Stimulated activated CD4-positive, alpha-beta T cell treated with anti-CD3 and anti-CD28 coated beads, TNF-alpha, amount 100 ng/mL, for 48 hours (primary cell): ENCODE measurements at regions not wholly inside any gene's neighbourhood (a gene's known extent, or its start where the extent isn't known, plus 50 kb on each side); places are given as distances from the start of the nearest gene placed in this dataset.
"Not testable (repeated sequence)": the region's sequence is repeated elsewhere in the genome, so short reads cannot be mapped to it uniquely, and the experiment has no call there.

Experiments
- DNase-seq, 3 donors: peaks; one replicate each; pipeline ENCODE4 v3.0.0-alpha.2; 2020; ENCODE audit warnings: low read depth in 3 of 3

DNA sequence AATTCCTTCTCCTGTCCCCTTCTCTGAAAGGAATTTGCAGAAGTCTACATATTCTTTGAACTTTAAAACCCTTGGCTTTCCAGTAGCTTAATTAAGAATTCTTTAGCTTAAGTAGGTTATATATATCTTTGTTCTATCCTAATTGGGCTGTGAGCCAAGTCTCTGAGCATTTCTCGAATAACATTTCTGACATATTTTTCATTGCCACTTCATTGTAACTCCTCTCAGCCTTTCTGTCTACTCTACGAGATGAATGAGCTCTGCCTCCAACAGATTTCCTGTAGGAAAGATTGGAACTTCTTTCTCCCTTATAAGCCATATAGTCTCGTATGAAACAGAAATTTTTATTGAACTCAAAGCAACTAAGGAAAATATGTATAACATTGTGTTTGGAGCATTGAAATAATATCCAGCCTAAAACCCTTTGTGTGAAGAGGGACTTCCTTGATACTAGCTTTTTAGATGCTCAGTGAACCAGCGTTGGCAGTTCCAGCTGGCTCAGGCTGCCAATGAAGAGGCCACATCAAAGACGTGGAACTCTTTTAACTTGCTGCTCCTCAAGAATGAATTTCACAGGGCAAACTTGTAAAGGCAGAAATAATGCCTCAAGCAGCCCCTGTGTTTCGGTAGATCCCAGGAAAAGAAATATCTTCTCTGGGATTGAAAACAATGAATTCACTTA is 87.7 kb upstream of the NOX3 start:
- DNase-seq, result no peak

DNA sequence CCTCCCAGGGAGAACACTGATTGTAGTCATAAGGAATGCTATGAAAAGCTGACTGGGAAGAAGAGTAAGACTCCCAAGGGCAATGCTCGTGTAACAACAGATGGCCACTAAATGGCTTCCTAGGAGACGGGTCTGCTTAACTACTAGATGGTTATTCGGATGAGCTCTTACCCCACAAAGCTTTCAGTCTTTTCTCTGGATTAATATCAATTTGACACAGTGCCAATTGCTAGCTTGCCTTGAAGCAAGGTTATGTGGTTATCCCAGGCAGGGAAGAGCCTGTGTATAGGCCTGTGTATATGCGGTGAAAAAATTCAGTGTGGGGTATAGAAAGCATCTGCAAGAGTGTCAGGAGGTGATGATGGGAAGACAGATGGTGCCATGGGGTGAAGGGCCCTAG is 86.4 kb upstream of the NOX3 start:
- no peak for DNase-seq

DNA sequence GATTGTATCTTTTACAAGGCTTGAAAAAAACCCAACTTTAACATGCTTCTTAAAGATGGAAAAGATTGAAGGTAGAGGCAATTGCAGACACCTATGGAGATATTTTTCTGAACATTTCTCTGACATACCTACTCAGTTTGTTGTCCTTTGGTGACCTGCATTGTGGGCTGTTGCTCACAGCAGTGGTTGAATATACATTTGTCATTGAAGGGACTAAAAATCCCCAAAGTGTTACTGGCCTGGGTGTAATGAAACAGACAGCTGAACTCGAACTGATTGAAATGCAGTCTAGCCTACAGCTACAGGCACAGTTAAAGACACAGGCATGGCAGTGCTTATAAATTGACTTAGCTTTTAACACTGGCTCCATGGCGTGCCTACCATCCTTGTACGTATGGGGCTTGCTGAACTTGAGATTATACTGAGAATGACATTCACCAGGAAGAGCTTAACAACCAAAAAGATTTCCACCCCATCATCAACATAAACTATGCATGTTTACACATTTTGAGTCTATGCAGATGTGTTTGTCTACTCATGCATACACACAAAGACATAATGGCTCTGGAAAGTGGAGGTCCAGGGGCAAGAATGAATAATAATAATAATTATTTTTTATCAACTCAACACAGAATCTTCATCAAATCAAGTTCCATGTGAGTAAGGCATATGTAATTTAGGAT is 83.2 kb upstream of the NOX3 start:
- DNase-seq, result no peak

DNA sequence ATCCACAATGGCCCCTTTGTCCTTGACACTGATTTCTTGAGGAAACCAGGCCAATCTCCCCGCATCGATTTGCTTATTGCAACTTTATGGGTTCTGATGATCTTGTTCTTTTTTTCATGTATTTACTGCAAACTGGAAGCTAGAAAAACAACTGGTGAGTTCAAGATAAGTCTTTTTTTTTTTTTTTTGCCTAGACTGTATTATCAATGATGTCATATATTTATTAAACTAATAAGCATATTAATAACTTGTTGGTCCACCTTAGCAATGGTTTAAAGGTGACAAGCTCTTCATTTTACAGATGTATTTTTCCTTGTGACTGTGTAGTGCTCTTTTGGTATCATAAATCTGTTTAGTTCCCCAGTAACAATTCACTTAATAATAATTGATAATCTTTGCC is 79.0 kb upstream of the NOX3 start:
- no peak for DNase-seq

DNA sequence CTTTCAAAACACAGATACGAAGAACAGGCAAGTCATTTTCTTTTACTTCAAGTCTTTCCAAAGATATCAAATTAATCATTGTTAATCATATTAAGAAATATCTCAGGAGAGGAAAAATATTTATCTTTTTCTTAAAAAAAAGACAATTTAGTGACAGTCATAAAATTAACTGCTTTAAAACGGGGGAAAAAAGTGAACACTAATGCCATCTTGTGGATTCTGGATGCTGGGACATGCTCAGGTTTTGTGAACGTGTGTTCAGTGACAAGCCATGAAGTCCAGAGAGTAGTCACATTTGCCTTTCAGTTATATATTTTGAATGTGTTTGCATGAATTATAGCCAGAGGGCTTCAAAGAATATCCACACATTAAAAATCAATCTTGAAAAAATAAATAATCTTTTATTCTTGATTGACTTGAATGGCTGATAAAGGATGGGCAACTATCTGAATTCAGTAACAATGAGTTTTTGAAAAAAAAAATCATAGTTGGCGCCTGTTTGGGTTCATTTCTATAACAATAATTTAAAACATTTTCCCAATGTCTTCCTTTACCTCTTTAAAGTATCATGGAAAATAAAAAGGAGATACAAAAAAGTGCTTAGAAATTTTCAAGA is 74.7 kb upstream of the NOX3 start:
- no peak for DNase-seq

DNA sequence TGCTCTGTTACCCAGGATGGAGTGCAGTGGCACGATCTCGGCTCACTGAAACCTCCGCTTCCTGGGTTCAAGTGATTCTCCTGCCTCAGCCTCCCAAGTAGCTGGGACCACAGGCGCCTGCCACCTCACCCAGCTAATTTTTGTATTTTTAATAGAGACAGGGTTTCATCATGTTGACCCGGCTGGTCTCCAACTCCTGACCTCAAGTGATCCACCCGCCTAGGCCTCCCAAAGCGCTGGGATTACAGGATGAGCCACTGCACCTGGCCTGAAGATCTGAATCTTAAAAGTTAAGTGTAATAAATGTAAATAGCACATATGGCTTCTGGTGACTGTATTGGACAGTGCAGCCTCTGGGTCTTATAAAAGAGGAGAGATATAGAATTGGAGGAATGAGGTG is 74.2 kb upstream of the NOX3 start:
- DNase-seq, result not testable (repeated sequence)

DNA sequence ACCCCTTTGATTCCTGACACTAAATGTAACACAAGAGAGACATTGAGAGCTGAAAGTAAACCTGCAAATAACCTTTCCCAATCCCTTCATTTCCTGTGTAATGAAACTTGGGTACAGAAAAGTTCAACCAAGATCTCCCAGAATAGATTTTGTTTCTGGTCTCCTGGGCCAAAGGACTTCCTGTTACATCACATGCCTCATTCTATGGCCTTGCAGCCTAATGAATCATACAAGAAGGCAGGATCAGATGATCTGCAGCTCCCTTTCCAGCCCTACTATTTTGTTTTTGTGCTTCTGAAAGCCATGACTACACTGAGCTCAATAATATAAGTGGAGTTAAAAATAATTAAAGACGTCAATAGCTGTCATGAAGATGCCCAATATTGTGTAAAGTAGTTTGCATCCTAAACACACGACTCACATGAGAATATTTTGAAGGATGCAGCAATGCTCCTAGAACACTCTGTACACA is 73.4 kb upstream of the NOX3 start:
- no peak for DNase-seq

DNA sequence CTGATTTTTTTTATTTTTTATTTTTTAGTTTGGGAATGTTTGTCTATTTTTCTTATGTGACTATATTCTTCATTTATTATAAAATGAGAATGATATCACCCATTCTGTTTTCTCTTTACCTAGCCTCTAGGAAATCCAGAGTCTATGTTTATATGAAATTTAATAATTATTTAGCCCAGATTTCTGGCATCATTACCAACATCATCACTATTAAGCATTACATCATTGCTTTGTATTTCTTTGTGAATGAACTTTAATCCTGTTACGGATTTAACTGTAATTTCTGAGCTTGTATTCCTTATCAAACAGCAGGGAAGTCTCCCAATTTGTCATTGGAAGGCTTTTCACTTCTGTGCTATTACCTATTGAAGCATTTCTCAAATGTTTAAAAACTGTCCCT is 72.7 kb upstream of the NOX3 start:
- no peak for DNase-seq

DNA sequence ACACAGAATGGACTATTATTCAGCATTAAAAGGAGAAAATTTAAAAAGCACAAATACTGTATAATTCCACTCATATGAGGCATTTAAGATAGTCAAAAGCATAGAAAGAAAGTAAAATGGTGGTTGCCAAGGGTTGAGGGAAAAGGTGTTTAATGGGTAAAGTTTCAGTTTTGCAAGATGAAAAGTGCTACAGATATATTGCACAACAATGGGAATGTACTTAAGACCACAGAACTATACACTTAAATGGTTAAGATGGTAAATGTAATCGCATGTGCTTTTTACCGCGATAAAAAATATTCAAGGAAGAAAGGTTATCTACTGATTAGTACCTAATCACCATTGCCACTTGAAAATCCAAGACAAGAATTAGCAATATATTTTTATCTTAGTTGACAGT is 71.8 kb upstream of the NOX3 start:
- DNase-seq, result no peak

DNA sequence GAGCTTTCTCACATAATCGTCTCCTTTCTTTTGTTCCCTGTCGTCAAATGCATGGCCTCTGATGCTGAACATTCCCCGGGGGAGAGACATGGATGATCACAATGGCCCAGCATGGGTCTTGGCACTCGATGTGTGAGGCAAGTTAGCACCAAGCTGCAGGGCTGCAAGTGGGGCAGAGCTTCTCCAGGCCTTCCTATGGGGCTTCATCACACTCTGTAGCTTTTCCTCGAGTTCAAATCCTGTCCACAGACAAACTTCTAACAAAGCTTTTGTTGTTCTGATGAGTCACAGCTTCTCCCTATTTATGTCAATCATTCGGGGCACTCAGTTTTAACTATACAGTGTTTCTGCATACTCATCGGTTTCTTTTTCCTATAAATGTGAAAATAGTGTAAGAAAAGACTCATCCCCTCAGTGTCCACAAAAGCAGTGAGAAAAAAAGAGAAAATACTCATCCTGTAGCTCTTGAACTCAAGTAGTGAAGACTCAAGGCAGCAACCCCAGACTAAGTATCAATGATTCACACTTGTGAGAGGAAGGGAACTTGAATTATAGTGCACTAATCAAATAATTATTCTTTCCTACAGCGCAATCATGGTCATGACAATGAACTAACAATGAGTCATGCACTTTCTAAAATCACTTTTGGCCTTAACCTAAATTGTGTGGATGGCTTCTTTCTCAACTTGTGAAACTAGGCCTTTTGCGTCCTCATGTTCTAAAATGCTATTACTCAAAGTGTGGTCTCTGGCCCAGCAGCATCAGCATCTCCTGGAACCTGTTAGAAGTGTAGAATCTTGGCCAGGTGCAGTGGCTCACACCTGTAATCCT is 68.4 kb upstream of the NOX3 start:
- no peak for DNase-seq

DNA sequence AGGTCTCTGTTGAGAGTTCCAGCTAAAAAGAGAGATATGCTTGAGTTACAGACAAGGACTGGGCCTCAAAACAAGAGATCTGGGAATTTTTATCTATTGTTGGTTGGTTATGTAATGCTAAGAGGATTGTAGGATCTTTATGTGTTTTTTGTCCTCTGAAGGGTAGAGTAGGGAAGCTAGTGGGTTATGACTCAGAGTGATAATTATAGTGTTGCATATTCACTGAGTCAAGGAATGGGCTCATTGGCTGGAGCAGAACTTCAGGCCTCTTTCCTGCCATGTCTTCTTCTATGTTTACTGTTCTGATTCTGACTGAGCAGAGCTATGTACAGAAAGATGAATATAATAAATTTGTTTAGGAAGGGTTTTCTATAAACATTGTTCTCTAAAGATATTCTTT is 66.1 kb upstream of the NOX3 start:
- no peak for DNase-seq

DNA sequence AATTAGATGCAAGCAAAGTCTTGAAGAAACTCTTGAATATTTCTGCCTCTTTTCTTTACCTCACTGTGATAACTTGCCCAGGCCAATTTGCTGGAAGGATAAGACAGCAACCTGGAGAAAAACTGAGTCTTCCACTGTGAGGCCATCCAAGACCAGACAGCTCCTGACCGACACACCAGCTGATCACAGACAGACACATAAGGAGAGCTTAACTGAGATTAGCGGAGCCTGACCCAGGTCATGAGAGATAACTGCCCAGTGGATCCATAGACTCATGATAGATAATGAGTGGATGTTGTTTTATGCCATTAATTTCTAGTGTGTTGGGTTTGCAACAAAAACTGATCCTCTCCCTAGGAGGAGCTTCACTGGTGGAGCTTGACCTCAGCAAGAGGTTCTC is 64.4 kb upstream of the NOX3 start:
- DNase-seq, result no peak

DNA sequence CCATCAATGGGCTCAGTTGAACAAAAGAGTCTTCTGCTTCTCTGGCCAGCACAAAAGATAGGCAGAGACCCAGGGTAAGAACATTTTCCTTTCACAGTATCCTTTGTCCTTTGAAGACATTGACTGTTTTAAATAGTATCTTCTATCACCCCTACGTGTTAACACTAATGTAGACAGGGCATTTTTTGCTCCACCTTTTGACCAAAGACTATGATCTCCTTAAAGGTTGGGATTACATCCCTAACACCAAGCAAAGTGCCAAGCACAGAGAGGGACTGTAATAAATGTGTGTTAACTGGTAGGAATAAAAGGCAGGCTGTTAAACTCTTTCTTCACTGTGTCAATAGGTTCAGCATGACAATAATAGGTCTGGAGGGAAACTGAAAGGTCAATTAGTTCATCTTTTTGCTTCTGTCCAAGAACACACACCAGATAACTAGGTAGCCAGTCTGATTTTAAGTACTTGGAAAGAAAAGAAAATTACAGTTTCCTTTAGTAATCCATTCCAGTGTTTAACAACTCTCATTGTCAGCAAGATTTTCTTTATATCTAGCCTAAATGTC is 63.6 kb upstream of the NOX3 start:
- no peak for DNase-seq

DNA sequence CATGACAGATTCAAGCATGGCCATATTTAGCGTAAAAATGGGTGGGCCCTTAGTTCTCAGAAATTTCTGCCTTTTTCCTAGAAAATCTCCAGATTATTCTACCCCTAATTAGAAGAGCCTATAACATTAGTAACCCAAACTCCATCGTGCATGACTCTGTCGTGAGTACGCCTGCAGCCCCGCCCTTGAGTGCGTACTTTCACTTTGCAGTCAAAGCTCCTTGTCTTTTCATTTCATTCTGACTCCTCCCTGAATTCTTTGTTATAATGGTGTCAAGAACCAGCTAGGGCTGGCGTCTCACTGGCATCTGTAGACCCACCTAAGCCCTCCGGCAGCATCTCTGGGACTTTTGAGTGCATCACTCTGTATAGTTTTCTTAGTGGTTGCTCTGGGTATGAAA is 61.7 kb upstream of the NOX3 start:
- no peak for DNase-seq

DNA sequence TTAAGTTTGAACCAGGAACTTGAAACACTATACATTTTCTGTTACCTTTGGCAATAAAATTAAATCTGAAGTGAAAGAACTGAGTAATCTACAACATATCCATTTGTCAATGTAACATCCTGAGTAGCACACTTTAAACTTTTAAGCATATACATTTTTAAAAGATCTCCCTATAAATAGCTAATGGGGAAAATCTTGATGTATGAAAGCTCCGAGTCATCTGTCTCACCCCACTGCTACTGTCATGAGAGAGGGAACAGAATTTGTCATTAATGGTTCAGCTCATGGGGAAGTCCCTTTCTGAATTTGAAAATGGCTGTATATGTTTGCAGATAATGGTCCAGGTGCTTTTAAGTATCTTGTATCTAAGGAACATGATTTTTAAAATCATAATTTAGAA is 55.2 kb upstream of the NOX3 start:
- DNase-seq, result no peak

DNA sequence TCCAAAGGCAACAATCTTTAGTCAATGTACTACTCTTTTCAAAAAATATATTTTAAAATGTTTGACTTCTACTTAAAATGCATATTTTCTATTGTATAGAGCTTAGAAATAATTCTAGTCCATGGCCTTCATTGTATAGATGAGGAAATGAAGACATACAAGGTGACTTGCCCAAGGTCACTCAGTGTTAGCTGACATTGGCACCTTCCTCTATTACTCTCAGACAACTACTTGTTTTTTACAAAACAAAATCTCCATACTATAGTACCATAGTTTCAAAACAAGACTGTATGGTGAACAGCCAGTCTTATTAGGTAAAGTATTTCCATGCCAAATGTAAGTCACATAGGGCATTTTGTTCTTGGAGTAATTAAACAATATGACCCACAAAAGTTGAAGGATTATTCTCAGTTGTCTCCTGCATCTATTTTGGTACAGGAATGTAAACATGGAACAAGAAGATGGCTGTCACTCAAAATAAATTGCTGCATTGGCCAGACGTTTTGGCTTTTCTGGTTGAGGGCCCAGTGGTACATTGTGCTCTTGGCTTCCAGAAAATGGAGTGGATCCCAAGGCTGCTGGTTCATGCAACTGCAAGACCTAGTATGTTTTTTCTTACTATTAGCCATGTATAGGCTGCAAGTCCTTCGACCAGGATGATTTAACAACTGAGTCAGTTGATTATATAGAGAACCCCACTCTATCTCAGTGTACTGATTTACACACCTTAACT is 54.3 kb upstream of the NOX3 start:
- DNase-seq, result no peak

DNA sequence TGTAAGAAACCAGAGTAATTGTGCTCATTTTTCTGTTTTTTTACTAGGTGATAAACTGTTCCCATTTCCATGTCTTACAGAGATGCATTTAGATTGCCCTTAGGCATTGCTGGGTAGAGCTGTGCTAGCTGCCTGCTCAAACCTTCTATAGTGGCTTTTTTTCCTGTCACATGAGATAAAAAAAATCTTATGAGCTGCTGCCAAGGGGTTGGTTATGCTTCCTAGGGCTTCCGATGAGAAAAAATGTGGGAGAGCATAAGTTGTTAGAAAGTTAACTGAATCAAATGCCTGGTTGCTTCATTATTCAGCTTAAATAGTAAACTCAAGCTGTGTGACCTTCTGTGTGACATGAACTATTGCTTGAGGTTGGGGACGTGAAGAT is 50.0 kb upstream of the NOX3 start:
- DNase-seq, result no peak
